ENCODE measurements at regions not wholly inside any gene's neighbourhood (a gene's known extent, or its start where the extent isn't known, plus 50 kb on each side); places are given as distances from the start of the nearest gene placed in this dataset.

DNA sequence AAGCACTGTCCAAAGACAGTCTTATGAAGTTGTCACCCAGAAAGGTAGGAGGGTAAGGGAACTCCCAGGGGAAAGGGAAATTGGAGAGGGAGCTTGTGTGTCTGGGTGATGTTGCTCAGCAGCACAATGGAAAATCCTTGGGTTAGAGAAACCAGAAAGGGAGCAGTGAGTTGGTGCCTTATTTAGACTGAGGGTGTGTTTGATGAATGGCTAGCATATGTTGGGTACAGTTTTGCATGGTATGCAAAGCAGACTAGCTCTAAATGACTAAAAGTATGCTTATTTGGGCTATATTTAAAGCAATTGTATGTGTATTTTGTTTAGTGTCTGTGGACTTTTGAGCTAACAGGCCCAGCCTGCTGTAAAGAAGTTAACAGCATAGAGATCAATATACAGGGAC is 2884.6 kb upstream of the PCDH20 start:
- TF ChIP-seq SP1 (IDR thresholded peaks at IDR 0.05) (no peak), BHLHE40 (IDR thresholded peaks at IDR 0.05; ENCODE audit: borderline replicate concordance) (no peak), ZNF384 (IDR thresholded peaks at IDR 0.05) (no peak), L3MBTL2 (conservative IDR thresholded peaks at IDR 0.05) (no peak)
- TF ChIP-seq, protein P1, sequence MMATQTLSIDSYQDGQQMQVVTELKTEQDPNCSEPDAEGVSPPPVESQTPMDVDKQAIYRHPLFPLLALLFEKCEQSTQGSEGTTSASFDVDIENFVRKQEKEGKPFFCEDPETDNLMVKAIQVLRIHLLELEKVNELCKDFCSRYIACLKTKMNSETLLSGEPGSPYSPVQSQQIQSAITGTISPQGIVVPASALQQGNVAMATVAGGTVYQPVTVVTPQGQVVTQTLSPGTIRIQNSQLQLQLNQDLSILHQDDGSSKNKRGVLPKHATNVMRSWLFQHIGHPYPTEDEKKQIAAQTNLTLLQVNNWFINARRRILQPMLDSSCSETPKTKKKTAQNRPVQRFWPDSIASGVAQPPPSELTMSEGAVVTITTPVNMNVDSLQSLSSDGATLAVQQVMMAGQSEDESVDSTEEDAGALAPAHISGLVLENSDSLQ (IDR thresholded peaks at IDR 0.05) = no peak

Data from HEK293T (cell line).